IPS-18a (cell line): ENCODE measurements at regions not wholly inside any gene's neighbourhood (a gene's known extent, or its start where the extent isn't known, plus 50 kb on each side); places are given as distances from the start of the nearest gene placed in this dataset.

Experiments
- H3K27ac ChIP-seq: one replicate; pipeline ENCODE4 v1.5.1; 2013; ENCODE audit warnings: low read length
- H3K27me3 ChIP-seq: one replicate; pipeline ENCODE4 v1.6.1; 2013; ENCODE audit warnings: mild to moderate bottlenecking, low read length; ENCODE audit not compliant: control insufficient read depth, insufficient read depth
- H3K36me3 ChIP-seq: one replicate; pipeline ENCODE4 v1.6.1; 2013; ENCODE audit warnings: low read depth, low read length; ENCODE audit not compliant: control insufficient read depth
- H3K4me1 ChIP-seq: one replicate; pipeline ENCODE4 v1.6.1; 2013; ENCODE audit warnings: low read depth, low read length; ENCODE audit not compliant: control insufficient read depth
- H3K4me3 ChIP-seq: one replicate; pipeline ENCODE4 v1.5.1; 2013; ENCODE audit warnings: low read length
- H3K9ac ChIP-seq: one replicate; pipeline ENCODE4 v1.6.1; 2013; ENCODE audit warnings: mild to moderate bottlenecking, low read length, moderate library complexity
- H3K9me3 ChIP-seq: one replicate; pipeline ENCODE4 v1.6.1; 2013; ENCODE audit warnings: low read depth, low read length; ENCODE audit not compliant: control insufficient read depth

DNA sequence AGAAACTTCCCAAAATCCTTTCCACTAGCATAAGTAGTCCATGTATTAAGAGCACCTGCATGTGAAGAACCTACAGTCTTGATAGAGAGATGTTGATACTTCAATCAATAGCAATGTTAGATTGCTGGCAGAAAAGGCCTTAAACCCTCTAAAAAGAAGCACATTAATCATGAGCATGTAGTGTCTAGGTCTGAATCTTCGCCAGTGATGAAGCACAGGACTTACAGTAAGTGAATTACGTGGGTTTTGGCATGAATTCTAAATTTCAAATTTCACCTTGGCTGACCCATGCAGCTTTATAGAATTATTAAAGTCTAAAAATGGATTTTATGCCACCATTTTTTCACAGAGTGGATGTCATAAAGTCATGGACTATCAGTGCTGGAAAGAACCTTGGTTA, 791.6 kb upstream of the NOVA1 start:
- no peak overlapping the region for H3K27ac ChIP-seq

DNA sequence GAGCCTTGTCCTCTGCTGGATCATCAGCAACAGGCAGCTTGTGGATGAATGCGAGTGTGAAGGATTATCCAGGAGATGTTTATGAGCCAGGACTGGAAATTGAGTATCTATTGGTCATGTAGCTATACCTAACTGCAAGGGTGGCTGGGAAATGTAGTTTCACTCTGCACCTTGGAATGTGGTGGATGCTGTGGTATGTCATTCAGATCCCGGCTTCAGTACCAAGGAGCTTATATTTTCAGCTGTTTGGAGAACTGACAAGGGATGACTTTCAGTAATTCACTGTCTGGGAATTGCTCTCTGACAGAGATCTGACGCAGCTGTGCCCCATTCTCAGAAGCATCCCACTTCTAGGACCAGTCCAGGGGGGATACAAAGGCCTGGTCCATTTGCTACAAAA, 792.3 kb upstream of the NOVA1 start:
- Histone ChIP-seq H3K4me1 (no peaks in the 10 kb centered on the region), H3K36me3 (no peaks in the 10 kb centered on the region), H3K9ac (no peak overlapping the region), H3K27me3 (no peaks in the 10 kb centered on the region), H3K9me3 (no peaks in the 10 kb centered on the region), H3K4me3 (no peak overlapping the region), H3K27ac (no peak overlapping the region)

More for the DNA sequence above, 791.6 kb upstream of the NOVA1 start:
- Histone ChIP-seq H3K36me3 (no peaks in the 10 kb centered on the region), H3K27me3 (no peaks in the 10 kb centered on the region), H3K9me3 (no peaks in the 10 kb centered on the region), H3K9ac (no peak overlapping the region), H3K4me3 (no peak overlapping the region), H3K4me1 (no peaks in the 10 kb centered on the region)

DNA sequence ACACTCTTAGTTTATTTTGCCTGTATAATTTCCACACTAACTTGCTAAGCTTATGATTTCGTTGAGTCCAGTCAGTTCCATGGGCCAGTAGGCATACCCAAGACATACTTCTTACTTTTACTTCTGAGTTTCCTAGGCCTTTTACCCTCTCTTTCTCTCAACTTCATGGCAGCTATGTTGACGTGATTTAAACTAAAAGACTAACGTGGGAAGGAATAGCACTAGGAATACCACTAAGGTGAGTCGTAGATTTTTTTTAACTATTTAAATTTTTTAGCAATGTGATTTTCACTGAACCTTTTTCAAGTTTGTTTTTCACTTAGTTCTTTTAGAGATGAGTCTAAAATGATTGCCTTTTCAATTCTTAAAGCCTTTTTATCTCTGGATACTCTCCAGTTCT, 793.5 kb upstream of the NOVA1 start:
- Histone ChIP-seq H3K36me3 (no peaks in the 10 kb centered on the region), H3K27ac (no peak overlapping the region), H3K27me3 (no peaks in the 10 kb centered on the region), H3K9ac (no peak overlapping the region), H3K4me1 (no peaks in the 10 kb centered on the region), H3K9me3 (no peaks in the 10 kb centered on the region), H3K4me3 (no peak overlapping the region)

DNA sequence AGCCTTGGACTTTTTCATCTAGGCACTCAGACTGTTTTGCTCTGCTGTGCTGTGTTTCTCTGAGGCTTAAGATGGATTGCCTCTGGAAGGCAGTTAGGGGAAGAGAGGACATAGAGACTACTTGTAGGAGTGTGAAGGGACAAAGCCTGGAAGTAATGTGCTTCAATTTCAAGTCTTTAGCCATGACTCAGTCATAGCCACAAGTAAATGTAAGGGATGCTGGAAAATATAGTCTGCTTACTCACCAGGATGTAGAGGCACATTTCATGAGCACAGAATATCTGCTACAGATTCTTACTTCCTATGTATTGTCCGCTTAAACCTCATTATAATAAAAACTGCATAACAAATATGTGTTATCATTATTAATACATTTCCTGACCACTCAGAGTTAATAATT, 794.3 kb upstream of the NOVA1 start:
- no peaks in the 10 kb centered on the region for H3K9me3 ChIP-seq
- H3K36me3 ChIP-seq: no peaks in the 10 kb centered on the region
- no peaks in the 10 kb centered on the region for H3K27me3 ChIP-seq
- H3K4me3 ChIP-seq: no peak overlapping the region
- no peaks in the 10 kb centered on the region for H3K4me1 ChIP-seq
- no peak overlapping the region for H3K27ac ChIP-seq
- no peak overlapping the region for H3K9ac ChIP-seq

DNA sequence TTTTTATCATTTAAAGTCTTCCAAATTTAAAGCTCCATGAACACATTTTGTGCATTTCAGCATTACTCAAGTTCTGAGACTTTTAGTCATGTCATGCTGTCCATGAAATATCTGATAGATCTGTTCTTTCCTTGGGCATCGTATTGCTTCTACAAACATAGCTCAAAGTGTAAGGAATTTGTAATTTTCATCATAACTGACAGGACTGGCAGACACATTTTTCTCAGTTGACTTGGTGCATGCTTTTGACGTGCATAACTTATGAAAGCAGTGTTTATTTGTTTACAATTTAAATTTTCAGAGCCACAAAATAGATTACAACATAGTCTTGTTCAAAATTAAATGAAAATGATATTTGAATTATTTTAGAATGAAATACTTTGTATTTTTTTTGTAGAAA, 812.1 kb upstream of the NOVA1 start:
- no peaks in the 10 kb centered on the region for H3K4me1 ChIP-seq
- H3K4me3 ChIP-seq: no peak overlapping the region
- H3K27ac ChIP-seq: no peak overlapping the region
- no peaks in the 10 kb centered on the region for H3K27me3 ChIP-seq
- H3K9me3 ChIP-seq: no peaks in the 10 kb centered on the region
- no peak overlapping the region for H3K9ac ChIP-seq
- H3K36me3 ChIP-seq: no peaks in the 10 kb centered on the region

DNA sequence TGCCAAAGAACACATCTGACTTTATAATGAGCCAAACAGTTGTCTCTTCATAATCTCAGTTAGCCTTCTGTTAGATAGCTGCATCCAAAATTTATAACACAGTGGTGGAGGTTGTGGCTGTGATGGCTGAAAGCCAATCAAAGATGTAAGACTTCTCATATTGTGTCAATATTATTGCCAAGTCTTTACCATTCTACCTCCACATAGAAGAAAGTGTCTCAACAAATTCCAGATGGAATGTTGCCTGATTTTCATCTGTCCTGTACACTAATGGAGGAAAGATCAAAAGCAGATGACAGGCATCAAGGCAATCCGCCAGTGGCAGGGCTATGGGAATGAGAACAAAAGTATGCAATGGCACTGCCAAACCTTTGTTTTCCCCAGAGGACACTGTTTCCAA, 813.1 kb upstream of the NOVA1 start:
- no peak overlapping the region for H3K27ac ChIP-seq
- H3K36me3 ChIP-seq: no peaks in the 10 kb centered on the region
- H3K9ac ChIP-seq: no peak overlapping the region
- no peaks in the 10 kb centered on the region for H3K4me1 ChIP-seq
- H3K9me3 ChIP-seq: no peaks in the 10 kb centered on the region
- H3K27me3 ChIP-seq: no peaks in the 10 kb centered on the region
- no peak overlapping the region for H3K4me3 ChIP-seq

DNA sequence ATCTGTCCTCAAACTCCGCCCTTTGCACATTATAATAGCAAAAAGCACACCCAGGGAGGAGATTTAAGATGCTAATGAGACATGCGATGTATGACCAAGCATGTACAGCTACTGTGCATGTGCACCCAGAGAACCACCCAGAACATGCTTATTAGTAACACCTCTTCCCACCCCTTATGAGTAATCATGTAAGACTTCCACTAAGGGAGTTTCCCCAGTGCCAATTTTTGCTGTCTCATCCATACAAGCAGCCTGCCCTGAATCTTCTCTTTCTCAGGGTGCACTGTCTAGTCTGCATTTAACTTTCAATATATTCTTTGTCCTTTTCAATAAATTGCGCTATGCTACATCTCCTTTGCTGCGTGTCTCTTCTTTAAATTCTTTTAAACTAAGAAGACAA, 830.0 kb upstream of the NOVA1 start:
- Histone ChIP-seq H3K36me3 (no peaks in the 10 kb centered on the region), H3K27ac (no peak overlapping the region), H3K27me3 (no peaks in the 10 kb centered on the region), H3K9me3 (no peaks in the 10 kb centered on the region), H3K4me1 (no peaks in the 10 kb centered on the region), H3K9ac (no peak overlapping the region), H3K4me3 (no peak overlapping the region)

DNA sequence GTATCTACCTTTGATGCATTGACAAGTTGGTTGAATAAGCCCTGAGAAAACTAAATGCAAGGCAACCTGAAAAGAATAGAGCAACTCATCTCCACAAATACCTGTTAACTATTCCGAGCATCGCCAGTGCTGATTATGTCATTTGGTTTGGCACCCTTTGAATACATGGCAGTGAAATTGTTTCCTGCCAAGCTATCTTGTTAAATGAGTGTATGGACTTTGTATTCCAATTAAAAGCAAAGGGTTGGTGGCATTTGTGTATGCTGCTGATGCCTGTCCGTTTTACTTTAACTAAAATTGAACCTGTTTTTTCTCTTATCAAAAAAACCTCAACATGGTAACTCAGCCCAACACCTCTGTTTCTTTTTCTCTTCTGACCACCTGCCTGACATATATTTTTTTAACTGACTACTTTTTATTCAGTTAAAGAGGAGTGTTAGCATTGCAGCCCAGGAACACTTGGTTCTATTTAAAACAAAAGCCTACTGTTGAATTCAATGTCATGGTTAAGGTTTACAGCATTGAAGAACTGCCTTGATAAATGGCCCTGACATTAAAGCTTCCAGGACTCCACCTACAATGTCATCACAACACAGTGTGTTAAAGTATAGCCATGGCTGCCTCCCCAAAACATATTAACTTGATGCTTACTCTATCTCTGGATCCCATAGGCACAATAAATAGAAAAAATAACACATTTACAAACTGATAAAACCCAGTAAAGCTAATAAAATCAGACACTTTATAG, 838.3 kb upstream of the NOVA1 start:
- H3K9me3 ChIP-seq: no peaks in the 10 kb centered on the region
- H3K9ac ChIP-seq: no peak overlapping the region
- no peaks in the 10 kb centered on the region for H3K27me3 ChIP-seq
- no peak overlapping the region for H3K27ac ChIP-seq
- no peaks in the 10 kb centered on the region for H3K36me3 ChIP-seq
- H3K4me1 ChIP-seq: no peaks in the 10 kb centered on the region
- H3K4me3 ChIP-seq: no peak overlapping the region

DNA sequence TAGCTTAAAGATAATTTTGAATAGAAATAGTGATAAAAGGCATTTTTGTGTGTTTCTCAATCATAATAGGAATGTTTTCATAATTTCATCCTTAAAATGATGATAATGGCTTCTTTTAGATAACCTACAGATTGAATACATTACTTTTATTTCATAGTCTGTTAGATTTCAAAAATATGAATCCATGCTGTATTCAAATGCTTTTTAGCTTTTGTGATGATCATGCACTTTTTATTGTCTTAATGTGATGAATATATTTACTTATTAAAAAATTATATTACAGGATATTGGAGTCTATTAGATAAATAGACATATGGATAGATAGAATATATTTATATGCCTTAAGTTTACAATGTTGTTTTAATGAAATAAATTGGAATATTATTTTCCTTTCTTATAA, 886.8 kb upstream of the NOVA1 start:
- H3K9ac ChIP-seq: no peak overlapping the region

DNA sequence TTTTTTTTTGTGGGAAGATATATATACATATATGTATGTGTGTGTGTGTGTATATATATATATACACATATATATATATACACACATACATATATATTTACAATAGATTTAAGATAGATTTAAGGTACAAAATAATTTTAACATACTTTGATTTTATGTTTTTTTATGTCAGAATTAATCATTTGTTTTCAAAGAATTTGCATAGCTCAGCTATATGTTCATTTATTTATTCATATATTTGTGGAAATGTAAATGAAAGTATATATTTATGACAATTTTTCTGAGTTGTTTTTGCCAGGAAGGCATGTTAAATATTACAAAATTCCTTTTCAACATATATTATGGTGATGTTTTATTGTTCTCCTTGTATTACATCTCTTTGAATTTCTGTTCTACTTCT, 887.4 kb upstream of the NOVA1 start:
- Histone ChIP-seq H3K9me3 (no peaks in the 10 kb centered on the region), H3K27ac (no peak overlapping the region), H3K9ac (no peak overlapping the region), H3K36me3 (no peaks in the 10 kb centered on the region), H3K4me3 (no peak overlapping the region), H3K4me1 (no peaks in the 10 kb centered on the region), H3K27me3 (no peaks in the 10 kb centered on the region)

More for the DNA sequence above, 886.8 kb upstream of the NOVA1 start:
- H3K9me3 ChIP-seq: no peaks in the 10 kb centered on the region
- no peak overlapping the region for H3K4me3 ChIP-seq
- H3K4me1 ChIP-seq: no peaks in the 10 kb centered on the region
- no peak overlapping the region for H3K27ac ChIP-seq
- H3K36me3 ChIP-seq: no peaks in the 10 kb centered on the region
- H3K27me3 ChIP-seq: no peaks in the 10 kb centered on the region

DNA sequence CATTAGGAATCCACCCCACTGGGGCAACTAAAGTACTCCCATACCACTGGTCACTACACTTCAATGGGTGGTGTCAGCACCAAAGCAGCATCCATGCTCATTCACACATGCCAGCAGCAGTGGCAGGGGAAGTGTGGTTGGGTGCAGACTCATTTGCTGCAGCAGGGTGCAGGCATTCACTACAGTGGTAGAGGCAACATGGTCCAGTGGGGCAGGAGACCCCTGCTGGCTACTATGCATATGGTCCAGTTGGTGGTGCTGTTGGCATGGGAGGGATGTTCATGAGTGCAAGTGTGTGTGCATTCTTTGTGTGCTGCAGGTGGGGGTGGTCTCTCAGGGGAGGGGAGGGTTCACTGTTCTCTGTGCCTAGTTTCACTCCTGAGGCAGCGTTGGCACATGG, 908.4 kb upstream of the NOVA1 start:
- H3K27ac ChIP-seq: no peak overlapping the region
- peaks cover 10% of the 10 kb centered on the region for H3K9me3 ChIP-seq
- H3K4me1 ChIP-seq: no peaks in the 10 kb centered on the region
- no peaks in the 10 kb centered on the region for H3K36me3 ChIP-seq
- no peaks in the 10 kb centered on the region for H3K27me3 ChIP-seq
- H3K4me3 ChIP-seq: no peak overlapping the region
- no peak overlapping the region for H3K9ac ChIP-seq

DNA sequence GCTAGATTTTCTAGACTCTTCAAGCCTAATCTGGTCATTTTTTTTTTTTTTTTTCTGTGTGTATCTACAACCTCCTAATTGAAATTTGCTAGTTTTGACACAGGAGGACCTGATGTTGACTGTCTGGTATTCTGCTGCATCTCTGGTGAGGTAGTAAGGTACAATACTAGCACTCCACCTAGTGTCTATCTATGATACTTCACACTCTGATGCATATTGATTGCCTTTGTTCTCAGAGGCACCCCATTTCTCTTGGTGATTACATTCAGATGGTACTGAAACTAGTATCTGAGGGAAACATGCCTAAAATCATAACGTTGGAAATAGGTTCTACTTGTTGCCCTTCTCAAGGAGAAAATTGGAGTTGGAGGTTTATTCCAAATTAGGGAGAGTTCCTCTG, 930.5 kb upstream of the NOVA1 start:
- no peaks in the 10 kb centered on the region for H3K27me3 ChIP-seq
- no peaks in the 10 kb centered on the region for H3K36me3 ChIP-seq
- no peak overlapping the region for H3K27ac ChIP-seq
- H3K4me1 ChIP-seq: no peaks in the 10 kb centered on the region
- H3K9ac ChIP-seq: no peak overlapping the region
- H3K9me3 ChIP-seq: no peaks in the 10 kb centered on the region
- H3K4me3 ChIP-seq: no peak overlapping the region
